Stimulated activated CD4-positive, alpha-beta T cell treated with anti-CD3 and anti-CD28 coated beads, Interleukin-15, amount 100 ng/mL, for 24 hours (primary cell): ENCODE measurements at regions not wholly inside any gene's neighbourhood (a gene's known extent, or its start where the extent isn't known, plus 50 kb on each side); places are given as distances from the start of the nearest gene placed in this dataset.

ENCODE experiments used
- DNase-seq: peaks from one replicate; pipeline ENCODE4 v3.0.0-alpha.2; 2020

GRCh38 chrX:38992441-38993096, 191.3 kb downstream of the MID1IP1 start:
- no peak for DNase-seq

GRCh38 chrX:38993500-38993899, 192.2 kb downstream of the MID1IP1 start:
- no peak for DNase-seq

GRCh38 chrX:38999099-38999498, 197.8 kb downstream of the MID1IP1 start:
- DNase-seq, result no peak

GRCh38 chrX:38999967-39000745, 198.9 kb downstream of the MID1IP1 start:
- DNase-seq, result no peak

- no peak for DNase-seq
Observed at GRCh38 chrX:39000802-39001201, 199.5 kb downstream of the MID1IP1 start.

GRCh38 chrX:39002466-39002865, 201.2 kb downstream of the MID1IP1 start:
- DNase-seq, result no peak

DNA sequence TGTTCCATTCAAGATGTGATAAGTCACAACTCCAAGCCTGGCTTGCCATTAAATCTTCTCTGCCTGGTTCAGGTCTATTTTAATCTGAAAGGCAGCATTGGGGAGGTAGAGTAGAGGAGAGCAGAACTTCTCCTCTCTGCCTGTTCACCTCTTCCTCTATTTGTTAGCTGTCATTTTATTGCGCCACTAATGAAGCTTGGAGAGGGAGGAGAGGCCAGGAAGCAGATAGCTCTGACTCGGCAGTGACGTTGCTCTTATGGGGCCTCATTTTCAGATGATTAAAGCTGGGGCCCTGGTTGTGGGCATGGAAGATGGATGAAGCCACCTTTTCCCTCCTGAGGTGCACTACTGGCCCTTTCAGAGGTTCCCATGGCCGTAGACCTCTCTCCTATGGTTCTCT, 207.3 kb downstream of the MID1IP1 start:
- no peak for DNase-seq

- no peak for DNase-seq
Observed at GRCh38 chrX:39011454-39012221, 210.4 kb downstream of the MID1IP1 start.

DNA sequence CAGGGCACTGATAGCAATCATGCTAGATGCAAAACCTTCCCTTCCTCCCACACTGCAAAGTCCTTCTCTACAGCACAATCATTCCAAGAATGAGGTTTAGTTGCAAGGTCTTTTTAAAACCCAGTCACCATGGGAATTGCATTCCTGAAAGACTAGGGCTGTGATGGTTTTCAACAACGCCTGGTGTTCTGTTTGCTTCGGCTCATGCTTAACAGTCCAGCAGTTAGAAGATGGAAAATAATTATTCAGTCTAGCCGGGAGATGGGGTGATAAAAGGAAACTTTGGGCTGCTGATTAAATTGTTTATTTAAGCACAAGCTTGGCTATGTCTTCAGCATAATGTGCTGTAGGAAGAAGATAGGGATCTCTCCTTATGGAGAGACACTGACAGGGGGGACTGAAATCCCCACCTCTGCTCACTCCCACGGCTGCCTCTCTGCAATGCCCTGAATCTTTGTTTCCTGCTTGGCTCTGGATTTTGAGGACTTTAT, 211.4 kb downstream of the MID1IP1 start:
- DNase-seq, result no peak

DNA sequence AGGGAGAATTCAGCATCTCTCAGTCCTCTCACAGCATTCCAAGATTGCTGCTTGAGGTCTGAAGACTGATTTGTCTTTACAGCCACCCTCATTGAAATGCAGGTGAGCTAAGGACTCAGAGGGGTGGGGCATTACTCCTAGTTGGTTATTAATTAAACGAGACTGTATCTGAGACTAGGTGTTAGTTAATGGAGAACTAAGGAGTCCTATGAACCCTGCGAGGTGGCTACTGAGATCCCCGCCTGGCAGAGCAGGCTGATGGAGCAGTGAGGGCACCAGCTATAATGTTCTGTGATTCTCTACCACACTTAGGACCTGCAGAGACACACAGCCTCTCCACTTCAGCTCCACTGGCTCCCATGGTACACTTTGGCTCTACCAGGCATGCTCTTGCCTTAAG, 215.3 kb downstream of the MID1IP1 start:
- no peak for DNase-seq

- no peak for DNase-seq
Observed at GRCh38 chrX:39017077-39017476, 215.8 kb downstream of the MID1IP1 start.

- DNase-seq, result no peak
Observed at GRCh38 chrX:39017716-39018115, 216.5 kb downstream of the MID1IP1 start.

GRCh38 chrX:39018541-39018940, 217.3 kb downstream of the MID1IP1 start:
- DNase-seq, result no peak

DNA sequence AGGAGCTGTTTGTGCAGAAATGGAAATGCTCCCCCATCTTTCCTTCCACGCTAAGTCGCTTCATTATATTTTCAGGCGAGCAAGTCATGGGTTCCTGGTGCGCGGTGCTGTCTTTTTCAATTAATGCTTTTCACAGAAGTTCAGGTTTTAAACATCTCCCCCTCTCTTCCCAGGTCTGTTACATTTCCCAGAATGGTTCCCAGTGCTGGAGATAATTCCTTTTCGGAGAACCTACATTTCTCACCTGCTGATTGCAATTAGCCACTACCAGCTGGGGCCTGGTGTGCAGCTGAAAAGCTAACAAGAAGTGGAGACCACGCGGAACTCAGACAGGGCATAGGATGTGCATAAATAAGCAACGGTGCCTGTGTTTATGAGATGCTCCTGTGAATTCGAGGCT, 217.8 kb downstream of the MID1IP1 start:
- DNase-seq, result no peak

DNA sequence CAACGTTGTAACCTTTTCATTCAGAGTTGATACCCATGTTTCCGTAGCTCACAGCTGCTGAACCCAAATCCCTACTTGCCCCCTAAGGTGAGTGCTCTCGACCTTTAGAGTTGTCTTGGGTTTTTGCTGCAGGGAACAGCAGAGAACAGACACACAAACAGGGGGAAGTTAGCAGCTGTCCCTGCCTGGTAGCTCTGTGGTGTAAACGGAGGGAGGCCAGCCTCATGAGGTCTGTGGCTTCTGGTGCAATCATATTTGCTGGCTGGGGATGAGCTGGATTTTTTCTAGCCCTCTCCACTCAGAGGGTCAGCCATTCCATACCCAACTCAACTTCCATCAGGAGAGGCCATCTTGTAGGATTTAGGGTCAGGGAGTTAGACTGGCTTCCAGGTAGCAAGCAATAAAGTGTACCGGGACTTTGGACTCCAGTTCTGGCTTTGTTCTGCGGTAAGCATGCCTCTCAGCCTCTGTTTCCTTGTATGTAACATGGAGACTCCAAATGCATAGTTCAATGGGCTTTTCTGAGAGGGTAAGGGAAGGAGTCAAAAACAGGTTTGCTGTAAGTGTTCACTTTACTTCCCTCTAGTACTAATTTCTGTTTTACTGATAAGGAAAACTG, 218.9 kb downstream of the MID1IP1 start:
- DNase-seq, result no peak

GRCh38 chrX:39022106-39022505, 220.8 kb downstream of the MID1IP1 start:
- no peak for DNase-seq

DNA sequence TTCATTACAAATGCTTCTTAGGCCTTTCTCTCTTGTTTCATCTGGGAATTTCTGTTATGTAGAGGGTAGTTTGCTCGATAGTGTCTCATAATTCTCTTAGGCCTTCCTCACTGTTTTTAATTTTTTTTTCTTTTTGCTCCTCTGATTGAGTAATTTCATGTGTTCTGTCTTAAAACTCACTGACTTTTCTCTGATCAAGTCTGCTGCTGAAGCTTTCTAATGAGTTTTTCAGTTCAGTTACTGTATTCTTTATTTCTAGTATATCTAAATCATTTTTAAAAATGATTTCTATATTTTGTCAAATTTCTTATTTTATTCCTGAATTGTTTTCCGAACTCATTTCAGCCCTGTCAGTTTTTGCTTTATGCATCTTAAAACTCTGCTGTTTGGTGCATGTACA, 228.0 kb downstream of the MID1IP1 start:
- no peak for DNase-seq

GRCh38 chrX:39030636-39031035, 229.4 kb downstream of the MID1IP1 start:
- no peak for DNase-seq

GRCh38 chrX:39039890-39040289, 238.6 kb downstream of the MID1IP1 start:
- no peak for DNase-seq

DNA sequence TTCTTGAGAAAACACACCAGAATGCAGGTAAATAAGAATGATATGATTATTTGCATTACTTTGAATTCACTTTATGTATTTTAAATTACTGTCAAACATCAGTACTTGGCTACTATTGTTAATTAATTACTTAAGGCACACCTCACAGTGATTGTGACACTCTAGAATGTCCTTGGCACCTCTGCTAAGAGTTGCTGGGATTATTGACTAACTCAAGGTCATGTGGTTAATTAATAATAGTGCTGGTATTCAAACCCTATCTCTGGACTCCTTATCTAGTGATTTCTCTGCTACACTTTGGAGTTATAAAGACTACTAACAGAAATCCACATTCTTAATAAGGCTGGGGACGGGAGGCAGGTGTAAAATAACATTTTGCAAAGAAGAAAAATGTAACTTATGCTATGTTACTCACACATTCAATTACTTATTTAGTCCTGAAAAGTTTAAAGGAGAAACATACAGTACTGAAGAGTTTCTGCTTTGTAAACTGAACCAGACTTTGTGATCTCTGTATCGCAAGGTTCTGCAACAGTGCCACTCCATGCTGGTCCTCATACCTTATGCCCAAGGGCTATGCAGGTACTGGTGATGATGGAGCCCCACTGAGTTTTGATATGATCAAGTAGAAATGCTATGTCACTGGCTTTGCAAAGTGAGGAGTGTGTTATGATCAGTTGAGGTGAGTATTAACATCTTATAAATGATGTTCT, 242.7 kb downstream of the MID1IP1 start:
- DNase-seq, result no peak

DNA sequence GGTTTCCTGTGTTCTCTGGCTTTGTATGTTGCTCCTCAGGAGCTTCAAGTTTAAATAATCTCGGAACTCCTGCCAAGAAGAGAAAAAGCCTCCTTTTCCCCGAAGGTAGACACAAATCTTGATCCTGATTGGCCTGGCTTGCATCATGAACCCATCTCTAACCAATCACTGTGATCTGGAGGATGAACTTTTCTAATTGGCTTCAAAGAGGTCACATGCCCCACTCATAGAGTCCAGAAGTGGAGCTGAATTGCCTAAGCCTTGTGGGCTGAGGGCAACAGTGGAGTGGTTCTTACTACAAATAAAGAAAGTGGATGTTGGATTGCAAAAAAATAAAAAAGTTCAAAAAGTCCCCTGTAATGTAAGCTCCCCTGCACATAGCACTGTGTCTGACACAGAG, 245.9 kb downstream of the MID1IP1 start:
- no peak for DNase-seq

GRCh38 chrX:39049975-39050374, 248.7 kb downstream of the MID1IP1 start:
- DNase-seq, result no peak

- no peak for DNase-seq
Observed at GRCh38 chrX:39050427-39050826, 249.2 kb downstream of the MID1IP1 start.
